ENCODE measurements at regions not wholly inside any gene's neighbourhood (a gene's known extent, or its start where the extent isn't known, plus 50 kb on each side); places are given as distances from the start of the nearest gene placed in this dataset.

DNA sequence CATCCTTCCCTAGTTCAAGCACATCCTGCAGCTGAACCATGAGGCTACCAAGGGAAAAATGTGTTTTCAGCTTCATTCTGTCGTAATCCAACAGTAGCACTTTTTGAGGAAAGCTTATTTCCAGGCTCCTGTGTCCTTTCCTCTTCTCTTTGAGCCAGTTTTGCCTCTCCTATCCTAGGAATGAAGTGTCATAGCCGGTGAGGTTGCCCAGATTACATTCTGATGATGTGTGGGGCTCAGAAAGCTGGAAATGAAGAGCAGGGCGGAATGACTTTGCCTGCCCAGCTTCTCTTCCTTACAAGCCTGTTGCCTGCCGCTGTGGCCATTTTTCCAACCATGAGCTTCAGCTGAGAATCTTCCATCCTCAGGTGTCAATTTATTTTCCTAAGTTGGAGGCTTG, 381.8 kb downstream of the NUAK1 start:
- no peak for ATAC-seq
- intact Hi-C loops (cut with micrococcal nuclease), result no loop called here
- 75% methylated on average over 4 of the region's 4 CpGs for WGBS (ENCODE audit: insufficient coverage)
- Histone ChIP-seq H3K27me3 (ENCODE audit: control insufficient read depth, insufficient read depth, low read length) (no peaks in the 10 kb centered on the region), H3K27ac (ENCODE audit: low read length) (no peak overlapping the region), H3K36me3 (ENCODE audit: control insufficient read depth, insufficient read depth, low read length) (no peaks in the 10 kb centered on the region), H3K4me1 (ENCODE audit: control insufficient read depth, insufficient read depth, low read length) (no peaks in the 10 kb centered on the region), H3K4me3 (ENCODE audit: low read length) (no peak overlapping the region), H3K9me3 (ENCODE audit: control insufficient read depth, insufficient read depth, low read length) (no peaks in the 10 kb centered on the region)
- DNase-seq, result no peak
- Mint-ChIP-seq H3K36me3 (no peaks in the 10 kb centered on the region), H3K27me3 (ENCODE audit: low read depth in 2 of 2) (peaks cover 0 to 3% of the 10 kb centered on the region in 2 donors), H3K27ac (no peak overlapping the region), H3K4me3 (no peak overlapping the region), H3K4me1 (no peaks in the 10 kb centered on the region), H3K9me3 (peaks cover 0 to 3% of the 10 kb centered on the region in 2 donors)
- TF ChIP-seq CTCF (IDR thresholded peaks at IDR 0.05), result no peak

- Histone ChIP-seq H3K27me3 (ENCODE audit: control insufficient read depth, insufficient read depth, low read length) (no peaks in the 10 kb centered on the region), H3K36me3 (ENCODE audit: control insufficient read depth, insufficient read depth, low read length) (no peaks in the 10 kb centered on the region), H3K9me3 (ENCODE audit: control insufficient read depth, insufficient read depth, low read length) (no peaks in the 10 kb centered on the region), H3K4me3 (ENCODE audit: low read length) (no peak overlapping the region), H3K27ac (ENCODE audit: low read length) (no peak overlapping the region), H3K4me1 (ENCODE audit: control insufficient read depth, insufficient read depth, low read length) (no peaks in the 10 kb centered on the region)
- intact Hi-C loops (cut with micrococcal nuclease), result no loop called here
- Mint-ChIP-seq H3K27ac (no peak overlapping the region), H3K4me1 (no peaks in the 10 kb centered on the region), H3K27me3 (ENCODE audit: low read depth in 2 of 2) (peaks cover 0 to 8% of the 10 kb centered on the region in 2 donors), H3K36me3 (no peaks in the 10 kb centered on the region), H3K4me3 (no peak overlapping the region), H3K9me3 (peaks cover 2 to 3% of the 10 kb centered on the region in 2 donors)
- no peak for ATAC-seq
- no peak for TF ChIP-seq CTCF (IDR thresholded peaks at IDR 0.05)
- no peak for DNase-seq
- WGBS (ENCODE audit: insufficient coverage), result 85% methylated on average over 5 of the region's 5 CpGs
Measured at GRCh38 chr12:105759149-105759548, 379.6 kb downstream of the NUAK1 start.

DNA sequence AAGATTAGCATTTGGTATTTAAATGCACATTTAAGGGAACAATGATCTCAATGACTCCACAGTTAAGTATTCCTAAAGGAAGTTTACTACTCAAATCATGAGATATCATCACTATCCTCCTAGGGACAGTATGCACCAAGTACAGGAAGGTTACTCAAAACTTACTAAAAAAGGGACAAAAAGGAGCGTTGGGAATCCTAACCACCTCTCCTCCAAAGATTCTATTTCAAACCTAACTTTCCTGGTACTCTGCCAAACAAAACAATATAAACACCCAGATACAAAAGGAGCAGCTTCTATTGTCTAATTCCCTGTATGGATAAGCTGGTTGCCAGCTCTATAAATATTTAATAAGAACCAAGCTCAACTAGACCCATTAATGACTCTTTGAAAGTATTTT, 377.7 kb downstream of the NUAK1 start:
- Mint-ChIP-seq H3K4me3 (no peak overlapping the region), H3K9me3 (peaks cover 2 to 3% of the 10 kb centered on the region in 2 donors), H3K36me3 (no peaks in the 10 kb centered on the region), H3K4me1 (no peaks in the 10 kb centered on the region), H3K27me3 (ENCODE audit: low read depth in 2 of 2) (peaks cover 0 to 8% of the 10 kb centered on the region in 2 donors), H3K27ac (no peak overlapping the region)
- Histone ChIP-seq H3K27ac (ENCODE audit: low read length) (no peak overlapping the region), H3K9me3 (ENCODE audit: control insufficient read depth, insufficient read depth, low read length) (no peaks in the 10 kb centered on the region), H3K27me3 (ENCODE audit: control insufficient read depth, insufficient read depth, low read length) (no peaks in the 10 kb centered on the region), H3K4me3 (ENCODE audit: low read length) (no peak overlapping the region), H3K36me3 (ENCODE audit: control insufficient read depth, insufficient read depth, low read length) (no peaks in the 10 kb centered on the region), H3K4me1 (ENCODE audit: control insufficient read depth, insufficient read depth, low read length) (no peaks in the 10 kb centered on the region)
- 92% methylated on average over 1 of the region's 1 CpG for WGBS (ENCODE audit: insufficient coverage)
- ATAC-seq (no peak), DNase-seq (no peak)
- intact Hi-C loops (cut with micrococcal nuclease), result no loop called here
- no peak for TF ChIP-seq CTCF (IDR thresholded peaks at IDR 0.05)

GRCh38 chr12:105764216-105764835, 374.4 kb downstream of the NUAK1 start:
- H3K9me3 Mint-ChIP-seq, result peaks cover 0 to 2% of the 10 kb centered on the region in 2 donors
- no peaks in the 10 kb centered on the region for H3K36me3 Mint-ChIP-seq
- TF ChIP-seq CTCF (IDR thresholded peaks at IDR 0.05), result no peak
- H3K4me3 ChIP-seq (ENCODE audit: low read length), result no peak overlapping the region
- no peaks in the 10 kb centered on the region for H3K27me3 ChIP-seq (ENCODE audit: control insufficient read depth, insufficient read depth, low read length)
- no peak for ATAC-seq
- H3K27ac ChIP-seq (ENCODE audit: low read length), result no peak overlapping the region
- 75% methylated on average over 8 of the region's 10 CpGs for WGBS (ENCODE audit: insufficient coverage)
- H3K4me1 Mint-ChIP-seq, result no peaks in the 10 kb centered on the region
- intact Hi-C loops (cut with micrococcal nuclease), result no loop called here
- H3K9me3 ChIP-seq (ENCODE audit: control insufficient read depth, insufficient read depth, low read length), result no peaks in the 10 kb centered on the region
- H3K27ac Mint-ChIP-seq, result no peak overlapping the region
- no peaks in the 10 kb centered on the region for H3K36me3 ChIP-seq (ENCODE audit: control insufficient read depth, insufficient read depth, low read length)
- no peak overlapping the region for H3K4me3 Mint-ChIP-seq
- H3K27me3 Mint-ChIP-seq (ENCODE audit: low read depth in 2 of 2), result peaks cover 8 to 11% of the 10 kb centered on the region in 2 donors
- DNase-seq, result no peak
- H3K4me1 ChIP-seq (ENCODE audit: control insufficient read depth, insufficient read depth, low read length), result no peaks in the 10 kb centered on the region

Measured in natural killer cell (primary cell).